MM.1S (cell line): ENCODE measurements at regions not wholly inside any gene's neighbourhood (a gene's known extent, or its start where the extent isn't known, plus 50 kb on each side); places are given as distances from the start of the nearest gene placed in this dataset.

Experiments
- DNase-seq: peaks from one replicate; pipeline ENCODE4 v3.0.0-alpha.2; 2015
- H2AFZ ChIP-seq: fragments of 300-600 bp; sonication (generic); 2 replicates; pipeline ENCODE4 v1.6.0; 2016; ENCODE audit warnings: antibody characterized with exemption, low read length
- H3F3A ChIP-seq: fragments of 300-600 bp; sonication (generic); 2 replicates; pipeline ENCODE4 v1.6.1; 2016; ENCODE audit warnings: mild to moderate bottlenecking, antibody characterized with exemption, low read length, moderate library complexity, mixed read lengths; ENCODE audit not compliant: insufficient read depth
- H3K27ac ChIP-seq: fragments of 300-600 bp; sonication (generic); 2 replicates; pipeline ENCODE4 v1.5.1; 2016; ENCODE audit warnings: mild to moderate bottlenecking, low read length
- H3K27me3 ChIP-seq: fragments of 300-600 bp; sonication (generic); replicated peaks from 2 replicates; pipeline ENCODE4 v1.6.0; 2016; ENCODE audit warnings: low read length; ENCODE audit not compliant: insufficient read depth
- H3K36me3 ChIP-seq: fragments of 300-600 bp; sonication (generic); replicated peaks from 2 replicates; pipeline ENCODE4 v1.6.1; 2016; ENCODE audit warnings: mild to moderate bottlenecking, low read length, mixed read lengths; ENCODE audit not compliant: insufficient read depth
- H3K4me1 ChIP-seq: fragments of 300-600 bp; sonication (generic); 2 replicates; pipeline ENCODE4 v1.6.1; 2016; ENCODE audit warnings: low read length, mixed read lengths
- H3K4me2 ChIP-seq: fragments of 300-600 bp; sonication (generic); 2 replicates; pipeline ENCODE4 v1.6.0; 2016; ENCODE audit warnings: low read depth, low read length
- H3K4me3 ChIP-seq: fragments of 300-600 bp; sonication (generic); 2 replicates; pipeline ENCODE4 v1.5.1; 2016; ENCODE audit warnings: low read length, mixed read lengths
- H3K79me2 ChIP-seq: fragments of 300-600 bp; sonication (generic); 2 replicates; pipeline ENCODE4 v1.6.1; 2016; ENCODE audit warnings: mixed run types, low read length, mixed read lengths
- H3K9ac ChIP-seq: fragments of 300-600 bp; sonication (generic); 2 replicates; pipeline ENCODE4 v1.6.1; 2016; ENCODE audit warnings: low read length, mixed read lengths
- H3K9me2 ChIP-seq: fragments of 300-600 bp; sonication (generic); replicated peaks from 2 replicates; pipeline ENCODE4 v1.6.1; 2016; ENCODE audit warnings: mild to moderate bottlenecking, low read length, mixed read lengths; ENCODE audit not compliant: insufficient read depth
- H3K9me3 ChIP-seq: fragments of 300-600 bp; sonication (generic); replicated peaks from 2 replicates; pipeline ENCODE4 v1.6.1; 2016; ENCODE audit warnings: mild to moderate bottlenecking, low read length, mixed read lengths; ENCODE audit not compliant: insufficient read depth
- H4K20me1 ChIP-seq: fragments of 300-600 bp; sonication (generic); 2 replicates; pipeline ENCODE4 v1.6.1; 2016; ENCODE audit warnings: mild to moderate bottlenecking, low read length, moderate library complexity, mixed read lengths; ENCODE audit not compliant: insufficient read depth
- CTCF ChIP-seq: fragments of 300-600 bp; sonication (generic); IDR thresholded peaks from 2 replicates; pipeline ENCODE4 v1.5.1; 2016; ENCODE audit warnings: antibody characterized with exemption, low read length, mixed read lengths
- EZH2 ChIP-seq: fragments of 300-600 bp; sonication (generic); optimal IDR thresholded peaks from 2 replicates; pipeline ENCODE3; 2017; ENCODE audit warnings: low read depth, mild to moderate bottlenecking, antibody characterized with exemption, low read length, mixed read lengths
- EZH2phosphoT487 ChIP-seq: fragments of 300-600 bp; sonication (generic); IDR thresholded peaks from 2 replicates; pipeline ENCODE4 v1.6.1; 2018; ENCODE audit warnings: antibody characterized with exemption, low read length

- no peak for DNase-seq
- no peaks in the 10 kb centered on the region for H3K9me3 ChIP-seq
- no peaks in the 10 kb centered on the region for H3F3A ChIP-seq
- TF ChIP-seq EZH2phosphoT487, result no peak
- no peak for TF ChIP-seq CTCF
- TF ChIP-seq EZH2, result no peak
- H3K4me2 ChIP-seq, result no peak overlapping the region
- no peaks in the 10 kb centered on the region for H3K79me2 ChIP-seq
- H2AFZ ChIP-seq, result no peak overlapping the region
- no peak overlapping the region for H3K27ac ChIP-seq
- H3K9ac ChIP-seq, result no peak overlapping the region
- H3K4me3 ChIP-seq, result no peak overlapping the region
- H3K9me2 ChIP-seq, result no peaks in the 10 kb centered on the region
- H3K36me3 ChIP-seq, result no peaks in the 10 kb centered on the region
- H4K20me1 ChIP-seq, result no peaks in the 10 kb centered on the region
- H3K27me3 ChIP-seq, result no peaks in the 10 kb centered on the region
- 0 out of 2 replicates have a peak, but pooled peaks cover 5% of the 10 kb centered on the region for H3K4me1 ChIP-seq
Observed at GRCh38 chr2:103144837-103145236, 383.0 kb downstream of the TMEM182 start.

GRCh38 chr2:103145739-103146138 is 383.9 kb downstream of the TMEM182 start:
- no peaks in the 10 kb centered on the region for H4K20me1 ChIP-seq
- H3K27me3 ChIP-seq, result no peaks in the 10 kb centered on the region
- H2AFZ ChIP-seq, result no peak overlapping the region
- H3K4me1 ChIP-seq, result 0 out of 2 replicates have a peak, but pooled peaks cover 5% of the 10 kb centered on the region
- no peak for DNase-seq
- no peaks in the 10 kb centered on the region for H3K9me3 ChIP-seq
- H3K9ac ChIP-seq, result no peak overlapping the region
- TF ChIP-seq CTCF (no peak), EZH2phosphoT487 (no peak), EZH2 (no peak)
- no peaks in the 10 kb centered on the region for H3F3A ChIP-seq
- H3K79me2 ChIP-seq, result no peaks in the 10 kb centered on the region
- no peaks in the 10 kb centered on the region for H3K9me2 ChIP-seq
- no peak overlapping the region for H3K4me3 ChIP-seq
- no peak overlapping the region for H3K27ac ChIP-seq
- H3K36me3 ChIP-seq, result no peaks in the 10 kb centered on the region
- H3K4me2 ChIP-seq, result no peak overlapping the region

- no peaks in the 10 kb centered on the region for H3K36me3 ChIP-seq
- no peak overlapping the region for H3K4me2 ChIP-seq
- H3K9ac ChIP-seq, result no peak overlapping the region
- no peak overlapping the region for H3K27ac ChIP-seq
- no peaks in the 10 kb centered on the region for H3K9me3 ChIP-seq
- no peaks in the 10 kb centered on the region for H3K79me2 ChIP-seq
- H3K9me2 ChIP-seq, result no peaks in the 10 kb centered on the region
- no peaks in the 10 kb centered on the region for H3K27me3 ChIP-seq
- no peaks in the 10 kb centered on the region for H4K20me1 ChIP-seq
- no peaks in the 10 kb centered on the region for H3F3A ChIP-seq
- H3K4me3 ChIP-seq, result no peak overlapping the region
- H3K4me1 ChIP-seq, result 0 out of 2 replicates have a peak, but pooled peaks cover 8% of the 10 kb centered on the region
- TF ChIP-seq EZH2, result no peak
- no peak for TF ChIP-seq CTCF
- no peak for TF ChIP-seq EZH2phosphoT487
- peak; percentile 32 for DNase-seq
- no peak overlapping the region for H2AFZ ChIP-seq
Observed at GRCh38 chr2:103151046-103151445, 389.2 kb downstream of the TMEM182 start.
